IMR-90 (cell line): ENCODE measurements at regions not wholly inside any gene's neighbourhood (a gene's known extent, or its start where the extent isn't known, plus 50 kb on each side); places are given as distances from the start of the nearest gene placed in this dataset.

Experiments used
- ATAC-seq: fragments of 200-7000 bp; cut with Tn5 transposase; 2 replicates; pipeline ENCODE4 v1.9.1; 2020; ENCODE audit warnings: low read depth, mild to moderate bottlenecking, moderate library complexity
- BruUV-seq: library from RNA; stranded (reverse); fragments of 400-500 nt; replicated peaks from 2 replicates; lab custom pipeline; 2021; lab: Mats Ljungman, UMichigan
- CTCF ChIA-PET: fragments of 300-600 bp; formaldehyde crosslinking; extraction: SDS; loops from one replicate; lab custom pipeline; 2021; ENCODE audit warnings: antibody characterized with exemption; lab: Yijun Ruan, JAX
- POLR2A ChIA-PET: fragments of 300-600 bp; sonication (Branson Sonifier 250); formaldehyde crosslinking; loops from one replicate; lab custom pipeline; 2022; ENCODE audit warnings: antibody characterized with exemption; ENCODE audit not compliant: unreplicated experiment; lab: Charles Lee
- DNase-seq: peaks from one replicate; pipeline ENCODE4 v3.0.0; 2013
- H2AFZ ChIP-seq: replicated peaks from 2 replicates; pipeline ENCODE3; 2013; ENCODE audit warnings: low read length, mild to moderate bottlenecking; ENCODE audit not compliant: poor library complexity
- H2AK5ac ChIP-seq: 2 replicates; pipeline ENCODE4 v1.6.1; 2013; ENCODE audit warnings: low read depth, low read length, inconsistent platforms
- H2AK9ac ChIP-seq: replicated peaks from 2 replicates; pipeline ENCODE3; 2013; ENCODE audit warnings: mild to moderate bottlenecking, low read depth, low read length, moderate library complexity; ENCODE audit not compliant: poor library complexity
- H2BK120ac ChIP-seq: 2 replicates; pipeline ENCODE4 v1.6.1; 2013; ENCODE audit warnings: low read depth, low read length, inconsistent platforms
- H2BK15ac ChIP-seq: 3 replicates; pipeline ENCODE4 v1.6.1; 2013; ENCODE audit warnings: low read depth, low read length, inconsistent platforms
- H2BK20ac ChIP-seq: 2 replicates; pipeline ENCODE4 v1.6.1; 2013; ENCODE audit warnings: low read depth, mild to moderate bottlenecking, inconsistent platforms, low read length, moderate library complexity
- H2BK5ac ChIP-seq: 2 replicates; pipeline ENCODE4 v1.6.1; 2013; ENCODE audit warnings: mild to moderate bottlenecking, low read depth, low read length, inconsistent platforms; ENCODE audit not compliant: poor library complexity, severe bottlenecking
- H3K14ac ChIP-seq: replicated peaks from 2 replicates; pipeline ENCODE4 v1.6.1; 2013; ENCODE audit warnings: low read depth, low read length, inconsistent platforms
- H3K18ac ChIP-seq: 2 replicates; pipeline ENCODE4 v1.6.1; 2013; ENCODE audit warnings: low read depth, low read length, control low read depth
- H3K23ac ChIP-seq: 2 replicates; pipeline ENCODE4 v1.6.1; 2013; ENCODE audit warnings: low read depth, low read length, inconsistent platforms
- H3K27ac ChIP-seq: 2 replicates; pipeline ENCODE4 v1.5.1; 2013; ENCODE audit warnings: mild to moderate bottlenecking, control low read depth, low read length; ENCODE audit not compliant: insufficient read depth
- H3K27me3 ChIP-seq: 2 replicates; pipeline ENCODE4 v1.6.1; 2013; ENCODE audit warnings: low read length; ENCODE audit not compliant: control insufficient read depth, insufficient read depth
- H3K36me3 ChIP-seq: 2 replicates; pipeline ENCODE4 v1.6.1; 2013; ENCODE audit warnings: low read length, mixed read lengths; ENCODE audit not compliant: control insufficient read depth, insufficient read depth
- H3K4ac ChIP-seq: 2 replicates; pipeline ENCODE4 v1.6.1; 2013; ENCODE audit warnings: low read depth, low read length, inconsistent platforms
- H3K4me1 ChIP-seq: 2 replicates; pipeline ENCODE4 v1.6.1; 2013; ENCODE audit warnings: low read length, mixed read lengths; ENCODE audit not compliant: control insufficient read depth, insufficient read depth
- H3K4me2 ChIP-seq: 2 replicates; pipeline ENCODE4 v1.6.1; 2013; ENCODE audit warnings: low read depth, mild to moderate bottlenecking, control low read depth, low read length, moderate library complexity
- H3K4me3 ChIP-seq: 2 replicates; pipeline ENCODE4 v1.5.1; 2013; ENCODE audit warnings: low read depth, mild to moderate bottlenecking, control low read depth, low read length, moderate library complexity; ENCODE audit not compliant: insufficient read depth
- H3K56ac ChIP-seq: 2 replicates; pipeline ENCODE4 v1.6.1; 2013; ENCODE audit warnings: low read length, inconsistent platforms; ENCODE audit not compliant: insufficient read depth; ENCODE audit errors: extremely low read depth
- H3K79me1 ChIP-seq, 2 experiments: 2 replicates each; pipeline ENCODE4 v1.6.1; 2013; ENCODE audit warnings: low read length in 2 of 2, inconsistent platforms in 1 of 2, low read depth in 1 of 2
- H3K9ac ChIP-seq: 2 replicates; pipeline ENCODE4 v1.6.1; 2013; ENCODE audit warnings: low read depth, low read length, control low read depth
- H3K9me1 ChIP-seq: 2 replicates; pipeline ENCODE4 v1.6.1; 2013; ENCODE audit warnings: low read length, inconsistent platforms; ENCODE audit not compliant: insufficient read depth
- H3K9me3 ChIP-seq: 2 replicates; pipeline ENCODE4 v1.6.1; 2013; ENCODE audit warnings: low read length; ENCODE audit not compliant: control insufficient read depth, insufficient read depth
- H4K20me1 ChIP-seq: 2 replicates; pipeline ENCODE4 v1.6.1; 2013; ENCODE audit warnings: low read length, inconsistent platforms; ENCODE audit not compliant: insufficient read depth
- H4K5ac ChIP-seq: 2 replicates; pipeline ENCODE4 v1.6.1; 2013; ENCODE audit warnings: mild to moderate bottlenecking, low read depth, low read length, control low read depth
- H4K8ac ChIP-seq, 2 experiments: 2 replicates each; pipeline ENCODE4 v1.6.1; 2013; ENCODE audit warnings: low read depth in 2 of 2, low read length in 2 of 2, control low read depth in 1 of 2, inconsistent platforms in 1 of 2
- H4K91ac ChIP-seq: 2 replicates; pipeline ENCODE4 v1.6.1; 2013; ENCODE audit warnings: low read depth, low read length, inconsistent platforms; ENCODE audit not compliant: insufficient read depth
- BHLHE40 ChIP-seq: fragments of 150-350 bp; IDR thresholded peaks from 2 replicates; pipeline ENCODE4 v1.6.1; 2016; ENCODE audit warnings: mild to moderate bottlenecking, low read depth, low read length
- CEBPB ChIP-seq: IDR thresholded peaks from 2 replicates; pipeline ENCODE4 v1.6.1; 2012; ENCODE audit warnings: low read depth, low read length, improper control_type of control experiment
- ELK1 ChIP-seq: fragments of 150-350 bp; IDR thresholded peaks from 2 replicates; pipeline ENCODE4 v1.6.1; 2016; ENCODE audit warnings: low read depth, mild to moderate bottlenecking, low read length, moderate library complexity, borderline replicate concordance
- MXI1 ChIP-seq: IDR thresholded peaks from 2 replicates; pipeline ENCODE4 v1.6.1; 2012; ENCODE audit warnings: low read depth, mild to moderate bottlenecking, low read length, moderate library complexity, borderline replicate concordance
- NFE2L2 ChIP-seq: fragments of 150-350 bp; IDR thresholded peaks from 2 replicates; pipeline ENCODE4 v1.6.1; 2016; ENCODE audit warnings: low read depth, mild to moderate bottlenecking, low read length
- SMC3 ChIP-seq: fragments of 150-350 bp; IDR thresholded peaks from 2 replicates; pipeline ENCODE4 v1.6.1; 2016; ENCODE audit warnings: low read depth, mild to moderate bottlenecking, antibody characterized with exemption, low read length, moderate library complexity
- WGBS, 2 experiments: methylation state at CpG; one replicate each; pipeline versions ENCODE4 v1.1.5 to v1.1.7; 2013; ENCODE audit warnings: missing lambda C conversion rate in 2 of 2; ENCODE audit not compliant: insufficient read length in 1 of 2; ENCODE audit errors: extremely low coverage in 2 of 2; 5-methylcytosine and 5-hydroxymethylcytosine counted together
- dilution Hi-C: fragments of 300-500 bp; cut with HindIII; formaldehyde crosslinking; loops from one replicate; pipeline ENCODE4 v1.14.3; 2018; ENCODE audit warnings: low sequenced_read_pairs; ENCODE audit not compliant: unreplicated experiment
- in situ Hi-C: fragments of 300-500 bp; cut with MboI; formaldehyde crosslinking; loops from 3 replicates; pipeline ENCODE4 v1.14.3; 2019; ENCODE audit warnings: low sequenced_read_pairs, inconsistent platforms, mixed read lengths
- intact Hi-C: fragments of 100-400 bp; cut with micrococcal nuclease; formaldehyde crosslinking; loops from 2 replicates; pipeline ENCODE4 v1.10.0; 2022
- TF ChIP-seq, protein P1 (sequence below): fragments of 150-350 bp; IDR thresholded peaks from 2 replicates; pipeline ENCODE4 v1.6.1; 2017; ENCODE audit warnings: mild to moderate bottlenecking, antibody characterized with exemption, low read length, low read depth

DNA sequence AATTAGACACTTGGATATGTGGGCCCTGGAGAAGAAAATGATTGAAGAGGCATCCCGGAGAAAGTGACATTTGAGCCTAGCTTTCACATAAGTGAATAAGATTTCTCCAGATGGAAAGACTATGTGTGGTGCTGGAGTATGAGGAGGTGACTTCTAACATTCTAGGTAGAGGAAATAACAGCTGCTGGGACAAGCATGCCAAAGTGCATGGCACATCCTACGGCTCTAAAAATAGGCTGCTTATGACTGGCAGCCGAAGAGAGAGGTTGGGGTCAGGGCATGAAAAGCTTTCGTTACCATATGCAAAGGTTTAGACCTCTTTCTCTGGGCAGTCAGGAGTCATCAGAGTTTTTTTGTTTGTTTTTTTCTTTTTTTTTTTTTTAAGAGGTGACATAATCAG is 142.0 kb downstream of the SOX3 start:
- H3K79me1 ChIP-seq, result no peaks in the 10 kb centered on the region

More for the DNA sequence above, 142.0 kb downstream of the SOX3 start:
- Histone ChIP-seq H3K4me3 (no peak overlapping the region), H3K9me3 (no peaks in the 10 kb centered on the region), H3K4me2 (no peak overlapping the region), H3K14ac (no peak overlapping the region), H2BK20ac (no peak overlapping the region), H4K20me1 (no peaks in the 10 kb centered on the region), H3K27ac (no peak overlapping the region), H3K9me1 (no peaks in the 10 kb centered on the region), H2AK5ac (no peak overlapping the region), H3K56ac (no peak overlapping the region), H3K4me1 (no peaks in the 10 kb centered on the region), H2BK5ac (no peak overlapping the region), H4K5ac (no peak overlapping the region), H2AFZ (no peak overlapping the region), H2AK9ac (no peak overlapping the region), H3K36me3 (no peaks in the 10 kb centered on the region), H3K9ac (no peak overlapping the region), H3K4ac (no peak overlapping the region), H2BK15ac (no peak overlapping the region), H3K18ac (no peak overlapping the region), H3K23ac (no peak overlapping the region), H4K91ac (no peak overlapping the region), H3K27me3 (no peaks in the 10 kb centered on the region), H2BK120ac (no peak overlapping the region), H4K8ac (no peak overlapping the region)
- BruUV-seq, result no TSS peak
- TF ChIP-seq, protein P1, sequence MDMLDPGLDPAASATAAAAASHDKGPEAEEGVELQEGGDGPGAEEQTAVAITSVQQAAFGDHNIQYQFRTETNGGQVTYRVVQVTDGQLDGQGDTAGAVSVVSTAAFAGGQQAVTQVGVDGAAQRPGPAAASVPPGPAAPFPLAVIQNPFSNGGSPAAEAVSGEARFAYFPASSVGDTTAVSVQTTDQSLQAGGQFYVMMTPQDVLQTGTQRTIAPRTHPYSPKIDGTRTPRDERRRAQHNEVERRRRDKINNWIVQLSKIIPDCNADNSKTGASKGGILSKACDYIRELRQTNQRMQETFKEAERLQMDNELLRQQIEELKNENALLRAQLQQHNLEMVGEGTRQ, result no peak
- TF ChIP-seq MXI1 (no peak), CEBPB (no peak), ELK1 (no peak), BHLHE40 (no peak), SMC3 (no peak), NFE2L2 (no peak)
- dilution Hi-C loops (no loop called here), intact Hi-C loops (no loop called here), in situ Hi-C loops (no loop called here)
- ATAC-seq, result no peak
- ChIA-PET POLR2A (no interaction called here), CTCF (no interaction called here)
- no CpG with 5 or more reads among the region's 4 CpGs for whole genome bisulfite sequencing, 2 experiments
- DNase-seq, result no peak
